Anterior cingulate cortex (tissue), 58 donors: ENCODE measurements at regions not wholly inside any gene's neighbourhood (a gene's known extent, or its start where the extent isn't known, plus 50 kb on each side); places are given as distances from the start of the nearest gene placed in this dataset.
"Not testable (repeated sequence)": the region's sequence is repeated elsewhere in the genome, so short reads cannot be mapped to it uniquely, and the experiment has no call there.

Source experiments
- DNase-seq, 58 donors: peaks; one replicate each; lab custom pipeline; 2025; lab: John Stamatoyannopoulos, UW

GRCh38 chr2:12455661-12456060, 261.1 kb upstream of the TRIB2 start:
- DNase-seq, result no peak

GRCh38 chr2:12456293-12457106, 260.2 kb upstream of the TRIB2 start:
- peak in 8 of 58 donors; percentile 2 to 56 (median 8) for DNase-seq

- DNase-seq, result no peak
These were observed 258.9 kb upstream of the TRIB2 start for GRCh38 chr2:12457831-12458230.

GRCh38 chr2:12463189-12463588, 253.5 kb upstream of the TRIB2 start:
- DNase-seq, result no peak

- DNase-seq, result no peak
These were observed 251.1 kb upstream of the TRIB2 start for GRCh38 chr2:12465631-12466135.

GRCh38 chr2:12467303-12467702, 249.4 kb upstream of the TRIB2 start:
- DNase-seq, result no peak

- DNase-seq, result no peak
These were observed 247.6 kb upstream of the TRIB2 start for GRCh38 chr2:12469141-12469561.

GRCh38 chr2:12472265-12472664, 244.5 kb upstream of the TRIB2 start:
- DNase-seq, result not testable (repeated sequence)

GRCh38 chr2:12478151-12479064, 238.3 kb upstream of the TRIB2 start:
- no peak for DNase-seq

- no peak for DNase-seq
These were observed 237.6 kb upstream of the TRIB2 start for GRCh38 chr2:12479065-12479601.

GRCh38 chr2:12484536-12485115, 232.1 kb upstream of the TRIB2 start:
- no peak for DNase-seq

GRCh38 chr2:12486205-12487118, 230.3 kb upstream of the TRIB2 start:
- DNase-seq, result no peak

GRCh38 chr2:12487253-12488004, 229.3 kb upstream of the TRIB2 start:
- no peak for DNase-seq

- DNase-seq, result no peak
These were observed 228.1 kb upstream of the TRIB2 start for GRCh38 chr2:12488352-12489318.

GRCh38 chr2:12490641-12491040, 226.1 kb upstream of the TRIB2 start:
- DNase-seq, result no peak

GRCh38 chr2:12492360-12492759, 224.4 kb upstream of the TRIB2 start:
- not testable (repeated sequence) for DNase-seq

GRCh38 chr2:12493031-12493513, 223.7 kb upstream of the TRIB2 start:
- no peak for DNase-seq
